ENCODE measurements at regions not wholly inside any gene's neighbourhood (a gene's known extent, or its start where the extent isn't known, plus 50 kb on each side); places are given as distances from the start of the nearest gene placed in this dataset.

DNA sequence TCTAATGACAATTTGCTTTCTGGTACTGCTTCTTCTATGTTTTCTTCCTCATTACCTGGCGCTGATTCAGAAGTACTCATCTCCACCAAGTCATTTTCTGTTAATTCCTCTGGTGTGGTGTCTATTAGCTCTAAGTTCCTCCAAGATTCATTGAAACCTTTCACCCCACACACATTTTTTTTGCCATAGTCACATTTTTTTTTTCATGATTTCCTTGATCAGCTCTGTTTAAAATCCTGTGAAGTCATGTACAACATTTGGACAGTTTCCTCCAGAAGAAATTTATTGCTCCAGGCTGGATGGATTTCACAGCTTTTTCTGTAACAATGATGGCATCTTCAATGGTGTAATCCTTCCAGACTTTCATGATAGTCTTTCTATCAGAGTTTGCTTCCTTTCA, 243.2 kb upstream of the VEPH1 start (continued):
- TF ChIP-seq SRF (IDR thresholded peaks at IDR 0.05; ENCODE audit: low read depth, low read length) (no peak), RBBP5 (IDR thresholded peaks at IDR 0.05; ENCODE audit: borderline replicate concordance, low read depth, low read length) (no peak), SIRT6 (IDR thresholded peaks at IDR 0.05; ENCODE audit: low read length) (no peak), BCL11A (IDR thresholded peaks at IDR 0.05; ENCODE audit: low read depth in 2 of 2, low read length in 2 of 2) (no peak)
